SIG-M5 treated with dmso at 0.1 percent for 504 hours (cell line): ENCODE measurements at regions not wholly inside any gene's neighbourhood (a gene's known extent, or its start where the extent isn't known, plus 50 kb on each side); places are given as distances from the start of the nearest gene placed in this dataset.
"Not testable (repeated sequence)": the region's sequence is repeated elsewhere in the genome, so short reads cannot be mapped to it uniquely, and the experiment has no call there.

Experiments
- DNase-seq: peaks from one replicate; lab custom pipeline; 2025; ENCODE audit not compliant: unreplicated experiment; lab: John Stamatoyannopoulos, UW

- no peak for DNase-seq
These were observed 74.9 kb downstream of the ALG10 start for GRCh38 chr12:34097213-34097612.

GRCh38 chr12:34105392-34105933 is 83.2 kb downstream of the ALG10 start:
- DNase-seq: no peak

- DNase-seq: no peak
These were observed 83.9 kb downstream of the ALG10 start for GRCh38 chr12:34106172-34106571.

- DNase-seq: no peak
These were observed 84.7 kb downstream of the ALG10 start for GRCh38 chr12:34107016-34107415.

GRCh38 chr12:34107781-34108404 is 85.6 kb downstream of the ALG10 start:
- DNase-seq: no peak

GRCh38 chr12:34108405-34108803 is 86.1 kb downstream of the ALG10 start:
- no peak for DNase-seq

- no peak for DNase-seq
These were observed 86.7 kb downstream of the ALG10 start for GRCh38 chr12:34108967-34109366.

GRCh38 chr12:34109390-34109789 is 87.1 kb downstream of the ALG10 start:
- DNase-seq: no peak

GRCh38 chr12:34109909-34110531 is 87.7 kb downstream of the ALG10 start:
- not testable (repeated sequence) for DNase-seq

- no peak for DNase-seq
These were observed 97.1 kb downstream of the ALG10 start for GRCh38 chr12:34119366-34119765.

- DNase-seq: no peak
These were observed 99.1 kb downstream of the ALG10 start for GRCh38 chr12:34121360-34121759.

GRCh38 chr12:34123092-34123491 is 100.8 kb downstream of the ALG10 start:
- DNase-seq: peak; percentile 53

- DNase-seq: no peak
These were observed 102.3 kb downstream of the ALG10 start for GRCh38 chr12:34124608-34125007.

- DNase-seq: no peak
These were observed 103.9 kb downstream of the ALG10 start for GRCh38 chr12:34126239-34126641.

GRCh38 chr12:34126805-34127204 is 104.5 kb downstream of the ALG10 start:
- no peak for DNase-seq

- DNase-seq: not testable (repeated sequence)
These were observed 105.1 kb downstream of the ALG10 start for GRCh38 chr12:34127379-34127778.

- no peak for DNase-seq
These were observed 120.1 kb downstream of the ALG10 start for GRCh38 chr12:34142430-34142829.

- no peak for DNase-seq
These were observed 128.7 kb downstream of the ALG10 start for GRCh38 chr12:34151019-34151418.

- DNase-seq: peak; percentile 5
These were observed 141.1 kb downstream of the ALG10 start for GRCh38 chr12:34163443-34163842.

GRCh38 chr12:34166427-34167060 is 144.2 kb downstream of the ALG10 start:
- DNase-seq: no peak

GRCh38 chr12:34168507-34168906 is 146.2 kb downstream of the ALG10 start:
- DNase-seq: not testable (repeated sequence)

- peak; percentile 5 for DNase-seq
These were observed 164.2 kb downstream of the ALG10 start for GRCh38 chr12:34186492-34186891.
